MCF 10A (cell line): ENCODE measurements at regions not wholly inside any gene's neighbourhood (a gene's known extent, or its start where the extent isn't known, plus 50 kb on each side); places are given as distances from the start of the nearest gene placed in this dataset.
A peak's percentile ranks its signal among the peaks of the same experiment; 100 is the strongest.

Experiments used
- BruUV-seq: library from RNA; stranded (reverse); fragments of 400-500 nt; replicated peaks from 2 replicates; lab custom pipeline; 2021; lab: Mats Ljungman, UMichigan
- CTCF ChIA-PET: fragments of 300-600 bp; sonication (Branson Sonifier 250); formaldehyde crosslinking; extraction: SDS; loops from one replicate; lab custom pipeline; 2021; ENCODE audit warnings: antibody characterized with exemption, inconsistent platforms; lab: Yijun Ruan, JAX
- POLR2A ChIA-PET: fragments of 300-600, 350-650 bp; sonication (Branson Sonifier 250); formaldehyde crosslinking; extraction: SDS; loops from one replicate; lab custom pipeline; 2020; ENCODE audit warnings: antibody characterized with exemption, inconsistent platforms; lab: Yijun Ruan, JAX
- DNase-seq: peaks from one replicate; pipeline ENCODE4 v3.0.0-alpha.2; 2018; ENCODE audit not compliant: unreplicated experiment
- H3K27ac Mint-ChIP-seq: one replicate; pipeline ENCODE4 v1.8.0; 2022; ENCODE audit warnings: mild to moderate bottlenecking, low read depth, mixed read lengths; ENCODE audit not compliant: unreplicated experiment
- H3K27me3 Mint-ChIP-seq: one replicate; pipeline ENCODE4 v1.8.0; 2022; ENCODE audit warnings: mixed read lengths; ENCODE audit not compliant: insufficient read depth, unreplicated experiment
- H3K36me3 Mint-ChIP-seq: one replicate; pipeline ENCODE4 v1.8.0; 2022; ENCODE audit warnings: mild to moderate bottlenecking, moderate library complexity, mixed read lengths; ENCODE audit not compliant: insufficient read depth, unreplicated experiment
- H3K4me1 Mint-ChIP-seq: one replicate; pipeline ENCODE4 v1.8.0; 2022; ENCODE audit warnings: mixed read lengths; ENCODE audit not compliant: insufficient read depth, unreplicated experiment
- H3K4me3 Mint-ChIP-seq: one replicate; pipeline ENCODE4 v1.8.0; 2022; ENCODE audit warnings: mild to moderate bottlenecking, moderate library complexity, mixed read lengths; ENCODE audit not compliant: unreplicated experiment
- H3K9me3 Mint-ChIP-seq: one replicate; pipeline ENCODE4 v1.8.0; 2022; ENCODE audit warnings: mixed read lengths; ENCODE audit not compliant: unreplicated experiment
- intact Hi-C: fragments of 100-400 bp; cut with micrococcal nuclease; formaldehyde crosslinking; loops from 2 replicates; pipeline ENCODE4 v1.14.1; 2022
- TF ChIP-seq, protein P1 (sequence below): fragments of 200-600 bp; IDR thresholded peaks from one replicate; pipeline ENCODE4 v1.8.0; 2022; ENCODE audit warnings: antibody characterized with exemption, mild to moderate bottlenecking; ENCODE audit not compliant: unreplicated experiment

DNA sequence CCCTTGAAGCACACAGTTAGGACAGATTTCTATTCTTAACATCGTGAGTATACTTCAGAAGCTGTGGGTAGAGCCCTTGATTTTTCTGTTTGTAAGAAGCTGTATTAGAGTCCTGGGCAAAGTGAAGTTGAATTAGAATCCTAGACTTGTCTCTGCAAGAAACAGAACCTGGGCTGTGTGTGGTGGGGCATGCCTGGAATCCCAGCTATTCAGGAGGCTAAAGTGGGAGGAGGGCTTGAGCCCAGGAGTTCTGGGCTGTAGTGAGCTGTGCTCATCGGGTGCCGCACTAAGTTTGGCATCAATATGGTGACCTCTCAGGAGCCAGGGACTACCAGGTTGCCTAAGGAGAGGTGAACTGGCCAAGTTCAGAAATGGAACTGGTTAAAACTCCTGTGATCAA, 183.4 kb downstream of the GNAI1 start:
- Mint-ChIP-seq H3K4me3 (no peak overlapping the region), H3K4me1 (peaks cover under 1% of the 10 kb centered on the region), H3K27ac (no peak overlapping the region), H3K9me3 (no peaks in the 10 kb centered on the region), H3K36me3 (peaks cover 12% of the 10 kb centered on the region), H3K27me3 (no peaks in the 10 kb centered on the region)
- POLR2A ChIA-PET: interaction anchor here (1.0 kb wide), 1 partner anchor 33 kb away, joined by 3 read pairs; no protein-coding TSS in a partner anchor
- CTCF ChIA-PET: interaction anchor here (0.7 to 1.0 kb wide), 4 partner anchors 9 to 75 kb away, joined by 3 to 4 read pairs (median 4); no protein-coding TSS in a partner anchor
- no peak for DNase-seq
- no TSS peak for BruUV-seq
- TF ChIP-seq, protein P1, sequence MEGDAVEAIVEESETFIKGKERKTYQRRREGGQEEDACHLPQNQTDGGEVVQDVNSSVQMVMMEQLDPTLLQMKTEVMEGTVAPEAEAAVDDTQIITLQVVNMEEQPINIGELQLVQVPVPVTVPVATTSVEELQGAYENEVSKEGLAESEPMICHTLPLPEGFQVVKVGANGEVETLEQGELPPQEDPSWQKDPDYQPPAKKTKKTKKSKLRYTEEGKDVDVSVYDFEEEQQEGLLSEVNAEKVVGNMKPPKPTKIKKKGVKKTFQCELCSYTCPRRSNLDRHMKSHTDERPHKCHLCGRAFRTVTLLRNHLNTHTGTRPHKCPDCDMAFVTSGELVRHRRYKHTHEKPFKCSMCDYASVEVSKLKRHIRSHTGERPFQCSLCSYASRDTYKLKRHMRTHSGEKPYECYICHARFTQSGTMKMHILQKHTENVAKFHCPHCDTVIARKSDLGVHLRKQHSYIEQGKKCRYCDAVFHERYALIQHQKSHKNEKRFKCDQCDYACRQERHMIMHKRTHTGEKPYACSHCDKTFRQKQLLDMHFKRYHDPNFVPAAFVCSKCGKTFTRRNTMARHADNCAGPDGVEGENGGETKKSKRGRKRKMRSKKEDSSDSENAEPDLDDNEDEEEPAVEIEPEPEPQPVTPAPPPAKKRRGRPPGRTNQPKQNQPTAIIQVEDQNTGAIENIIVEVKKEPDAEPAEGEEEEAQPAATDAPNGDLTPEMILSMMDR: no peak
- intact Hi-C loops: no loop called here

DNA sequence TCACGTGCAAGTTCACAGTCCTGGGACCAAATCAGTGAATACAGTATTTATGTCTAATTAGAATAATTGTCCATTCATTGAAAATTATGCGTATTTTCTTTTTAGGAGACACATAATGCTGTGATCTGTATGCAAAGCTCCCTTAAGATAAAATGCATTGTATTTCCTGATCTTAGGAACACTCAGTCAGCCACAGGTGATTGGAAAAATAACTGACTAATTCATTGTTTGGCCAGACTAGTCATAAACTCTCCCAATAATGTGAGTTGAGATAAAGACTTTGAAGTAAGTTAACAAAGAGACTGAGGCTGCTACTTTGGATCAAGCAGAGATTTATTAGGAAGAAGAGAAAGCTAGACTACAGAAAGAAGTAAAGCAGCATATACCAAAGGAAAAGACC, 182.2 kb downstream of the GNAI1 start:
- H3K9me3 Mint-ChIP-seq: no peaks in the 10 kb centered on the region
- POLR2A ChIA-PET: interaction anchor here (0.6 kb wide), 1 partner anchor 1327 kb away, joined by 3 read pairs; no protein-coding TSS in a partner anchor
- H3K4me1 Mint-ChIP-seq: peaks cover 11% of the 10 kb centered on the region
- TF ChIP-seq, protein P1: no peak
- peaks cover 12% of the 10 kb centered on the region for H3K36me3 Mint-ChIP-seq
- no TSS peak for BruUV-seq
- no peaks in the 10 kb centered on the region for H3K27me3 Mint-ChIP-seq
- CTCF ChIA-PET: no interaction called here
- no peak overlapping the region for H3K4me3 Mint-ChIP-seq
- no peak overlapping the region for H3K27ac Mint-ChIP-seq
- DNase-seq: no peak
- intact Hi-C loops: no loop called here

DNA sequence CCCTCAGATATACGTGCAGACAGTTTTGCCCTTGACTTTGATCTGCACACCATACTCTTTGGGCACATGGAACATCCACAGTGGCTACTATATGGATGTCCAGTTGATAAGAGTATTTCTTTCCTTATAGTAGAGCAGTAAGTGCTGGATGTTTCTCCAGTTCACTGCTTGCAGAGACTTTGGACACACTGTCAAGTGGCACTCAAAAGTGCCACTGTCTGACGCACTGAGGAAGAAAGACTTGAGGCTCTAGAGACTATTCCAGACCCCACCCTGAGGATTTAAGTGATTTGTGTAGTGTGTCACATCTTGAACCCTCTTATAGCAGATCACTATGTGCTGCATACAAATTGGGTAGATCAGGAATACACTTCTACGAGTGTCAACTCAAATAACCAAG, 179.1 kb downstream of the GNAI1 start:
- DNase-seq: no peak
- ChIA-PET POLR2A (no interaction called here), CTCF (no interaction called here)
- intact Hi-C loops: loop anchor here (5.0 kb wide), 1 partner anchor 79 kb away; no protein-coding TSS in a partner anchor
- Mint-ChIP-seq H3K9me3 (no peaks in the 10 kb centered on the region), H3K27ac (no peak overlapping the region), H3K4me3 (no peak overlapping the region), H3K27me3 (no peaks in the 10 kb centered on the region), H3K4me1 (peaks cover 11% of the 10 kb centered on the region), H3K36me3 (peaks cover 5% of the 10 kb centered on the region)
- TF ChIP-seq, protein P1: no peak
- no TSS peak for BruUV-seq

DNA sequence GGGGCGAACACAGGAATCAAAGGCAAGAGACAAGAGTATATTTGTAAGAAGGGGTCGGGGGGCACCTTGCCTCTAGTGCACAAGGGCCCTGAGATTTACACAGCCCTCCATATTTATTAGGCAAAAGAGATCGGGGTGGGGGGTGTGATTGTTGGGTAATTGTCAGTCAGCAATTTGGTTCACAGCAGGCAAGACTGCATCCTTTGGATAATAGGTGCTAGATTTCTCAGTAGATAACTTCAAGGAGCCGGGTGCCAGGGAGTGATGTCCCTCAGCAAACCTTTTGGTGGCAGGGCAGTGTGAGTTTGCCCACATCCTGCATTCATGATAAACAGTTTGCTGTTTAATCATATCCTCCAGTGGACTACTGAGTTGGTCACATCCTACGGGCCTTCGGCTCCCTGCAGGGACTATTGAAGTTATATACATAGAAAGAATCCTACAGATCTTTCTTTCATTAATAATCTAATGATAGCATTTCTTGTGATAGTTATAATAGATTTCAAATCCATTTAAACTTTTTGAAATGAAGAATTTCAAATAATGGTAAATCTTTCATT, 178.5 kb downstream of the GNAI1 start:
- Mint-ChIP-seq H3K4me1 (peaks cover 11% of the 10 kb centered on the region), H3K4me3 (no peak overlapping the region), H3K27me3 (no peaks in the 10 kb centered on the region), H3K36me3 (peaks cover 5% of the 10 kb centered on the region), H3K27ac (peak overlapping the region; percentile 94), H3K9me3 (no peaks in the 10 kb centered on the region)
- POLR2A ChIA-PET: interaction anchor here (1.4 to 1.5 kb wide), 2 partner anchors 10 to 11 kb away, joined by 7 read pairs; no protein-coding TSS in a partner anchor
- BruUV-seq: no TSS peak
- DNase-seq: no peak
- TF ChIP-seq, protein P1: no peak
- CTCF ChIA-PET: no interaction called here
- intact Hi-C loops: loop anchor here (5.0 kb wide), 1 partner anchor 79 kb away; no protein-coding TSS in a partner anchor
